ENCODE measurements at regions not wholly inside any gene's neighbourhood (a gene's known extent, or its start where the extent isn't known, plus 50 kb on each side); places are given as distances from the start of the nearest gene placed in this dataset.
"Not testable (repeated sequence)": the region's sequence is repeated elsewhere in the genome, so short reads cannot be mapped to it uniquely, and the experiment has no call there.

GRCh38 chr4:27974339-27974738 is 1113.7 kb downstream of the STIM2 start:
- H3K9me3 Mint-ChIP-seq, result peaks cover 20% of the 10 kb centered on the region
- H3K27me3 Mint-ChIP-seq (ENCODE audit: low read depth), result no peaks in the 10 kb centered on the region

DNA sequence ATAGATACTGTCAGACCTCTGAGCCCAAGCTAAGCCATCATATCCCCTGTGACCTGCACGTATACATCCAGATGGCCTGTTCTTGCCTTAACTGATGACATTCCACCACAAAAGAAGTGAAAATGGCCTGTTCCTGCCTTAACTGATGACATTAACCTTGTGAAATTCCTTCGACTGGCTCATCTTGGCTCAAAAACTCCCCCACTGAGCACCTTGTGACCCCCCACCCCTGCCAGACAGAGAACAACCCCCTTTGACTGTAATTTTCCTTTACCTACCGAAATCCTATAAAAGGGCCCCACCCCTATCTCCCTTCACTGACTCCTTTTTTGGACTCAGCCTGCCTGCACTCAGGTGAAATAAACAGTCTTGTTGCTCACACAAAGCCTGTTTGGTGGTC is 1114.2 kb downstream of the STIM2 start:
- not testable (repeated sequence) for H3K4me3 Mint-ChIP-seq; H3K4me1 Mint-ChIP-seq (ENCODE audit: low read depth); H3K36me3 Mint-ChIP-seq (ENCODE audit: insufficient read depth); H3K27me3 Mint-ChIP-seq (ENCODE audit: low read depth); ATAC-seq; DNase-seq
- peaks cover 20% of the 10 kb centered on the region for H3K9me3 Mint-ChIP-seq

More at GRCh38 chr4:27974339-27974738, 1113.7 kb downstream of the STIM2 start:
- Mint-ChIP-seq H3K4me3 (no peak overlapping the region), H3K4me1 (ENCODE audit: low read depth) (no peaks in the 10 kb centered on the region), H3K36me3 (ENCODE audit: insufficient read depth) (no peaks in the 10 kb centered on the region)
- ATAC-seq (no peak), DNase-seq (no peak)

DNA sequence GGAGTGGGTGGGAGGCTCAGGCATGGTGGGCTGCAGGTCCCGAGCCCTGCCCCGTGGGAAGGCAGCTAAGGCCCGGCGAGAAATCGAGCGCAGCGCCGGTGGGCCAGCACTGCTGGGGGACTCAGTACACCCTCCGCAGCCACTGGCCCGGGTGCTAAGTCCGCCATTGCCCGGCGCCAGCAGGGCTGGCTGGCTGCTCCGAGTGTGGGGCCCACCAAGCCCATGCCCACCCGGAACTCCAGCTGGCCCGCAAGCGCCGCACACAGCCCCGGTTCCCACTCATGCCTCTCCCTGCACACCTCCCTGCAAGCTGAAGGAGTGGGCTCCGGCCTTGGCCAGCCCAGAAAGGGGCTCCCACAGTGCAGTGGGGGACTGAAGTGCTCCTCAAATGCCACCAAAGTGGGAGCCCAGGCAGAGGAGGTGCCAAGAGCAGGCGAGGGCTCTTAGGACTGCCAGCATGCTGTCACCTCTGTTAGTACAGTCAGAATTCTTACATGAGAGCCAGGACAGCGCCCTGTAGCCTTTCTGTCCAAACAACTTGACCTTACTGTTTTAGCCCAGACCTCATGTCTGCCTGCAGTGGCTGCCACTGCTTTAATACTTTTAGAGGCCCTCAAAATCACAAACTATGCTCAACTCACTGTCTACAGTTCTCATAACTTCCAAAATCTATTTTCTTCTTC is 1117.9 kb downstream of the STIM2 start:
- peaks cover 23% of the 10 kb centered on the region for H3K9me3 Mint-ChIP-seq
- not testable (repeated sequence) for H3K36me3 Mint-ChIP-seq (ENCODE audit: insufficient read depth); H3K4me3 Mint-ChIP-seq; H3K4me1 Mint-ChIP-seq (ENCODE audit: low read depth); ATAC-seq; DNase-seq; H3K27me3 Mint-ChIP-seq (ENCODE audit: low read depth)

DNA sequence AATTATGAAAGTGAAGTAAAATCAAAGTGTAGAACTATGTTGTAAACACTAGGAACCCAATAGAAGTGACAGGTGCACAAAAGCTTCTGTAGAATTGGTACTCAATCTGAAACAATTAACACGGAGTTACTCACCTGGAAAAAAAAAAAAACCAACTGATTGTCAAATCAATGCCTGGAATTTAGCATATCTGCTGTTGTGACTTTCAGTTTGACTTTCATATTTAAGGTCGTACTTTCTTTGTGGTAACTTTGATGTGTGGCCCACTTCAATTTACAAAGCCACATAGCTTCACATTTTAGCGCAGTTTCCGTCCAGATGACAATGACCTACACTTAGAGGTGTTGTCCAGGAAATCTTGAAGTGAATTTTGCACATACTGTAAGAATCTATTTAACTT is 1124.9 kb downstream of the STIM2 start:
- Mint-ChIP-seq H3K36me3 (ENCODE audit: insufficient read depth) (no peaks in the 10 kb centered on the region), H3K4me3 (no peak overlapping the region), H3K4me1 (ENCODE audit: low read depth) (no peaks in the 10 kb centered on the region), H3K27me3 (ENCODE audit: low read depth) (no peaks in the 10 kb centered on the region), H3K9me3 (peaks cover 3% of the 10 kb centered on the region)
- DNase-seq (no peak), ATAC-seq (no peak)

DNA sequence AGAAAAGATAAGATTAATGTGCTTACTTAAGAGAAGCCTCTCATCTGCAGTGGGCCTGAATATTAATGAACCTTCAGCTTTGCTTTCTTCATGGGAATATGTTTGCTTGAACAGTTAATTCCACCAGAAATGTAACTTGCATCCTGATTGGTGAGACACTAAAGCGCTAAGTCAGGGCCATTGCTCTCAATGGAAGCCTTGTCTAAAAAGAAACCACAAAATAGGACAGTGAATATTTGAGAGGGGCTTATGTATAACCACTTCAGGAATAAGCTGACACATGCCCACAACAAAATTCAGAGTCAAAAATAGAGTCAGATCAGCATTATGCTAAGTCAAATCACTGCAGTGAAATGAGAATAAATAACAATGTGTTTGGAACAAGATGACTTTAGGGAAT is 1125.8 kb downstream of the STIM2 start:
- H3K4me1 Mint-ChIP-seq (ENCODE audit: low read depth), result no peaks in the 10 kb centered on the region
- H3K27me3 Mint-ChIP-seq (ENCODE audit: low read depth), result no peaks in the 10 kb centered on the region
- no peak overlapping the region for H3K4me3 Mint-ChIP-seq
- ATAC-seq (no peak), DNase-seq (no peak)
- H3K9me3 Mint-ChIP-seq, result peaks cover 3% of the 10 kb centered on the region
- no peaks in the 10 kb centered on the region for H3K36me3 Mint-ChIP-seq (ENCODE audit: insufficient read depth)

- no peaks in the 10 kb centered on the region for H3K36me3 Mint-ChIP-seq (ENCODE audit: insufficient read depth)
- peaks cover 6% of the 10 kb centered on the region for H3K9me3 Mint-ChIP-seq
- H3K27me3 Mint-ChIP-seq (ENCODE audit: low read depth), result no peaks in the 10 kb centered on the region
- DNase-seq (no peak), ATAC-seq (no peak)
- H3K4me3 Mint-ChIP-seq, result no peak overlapping the region
- no peaks in the 10 kb centered on the region for H3K4me1 Mint-ChIP-seq (ENCODE audit: low read depth)
Measured at GRCh38 chr4:28001698-28002097, 1141.1 kb downstream of the STIM2 start.

DNA sequence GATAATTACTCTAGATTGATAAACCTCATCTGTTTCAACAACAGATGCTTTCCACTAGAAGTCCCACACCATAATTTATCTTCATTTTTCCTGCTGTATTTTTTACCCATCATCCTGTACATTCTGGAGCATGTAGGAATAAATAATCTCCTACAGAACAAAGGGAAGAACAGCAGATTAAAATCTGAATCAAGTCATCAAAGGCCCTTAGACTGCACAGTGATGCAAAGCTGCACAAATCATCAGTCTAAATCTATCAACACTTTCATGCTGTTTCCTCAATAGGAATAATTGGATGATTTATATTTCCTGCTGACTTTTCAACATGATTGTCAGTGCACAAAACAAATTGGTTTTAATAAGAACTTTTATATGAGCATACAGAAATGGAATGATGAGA is 1143.9 kb downstream of the STIM2 start:
- DNase-seq (no peak), ATAC-seq (no peak)
- Mint-ChIP-seq H3K4me3 (no peak overlapping the region), H3K27me3 (ENCODE audit: low read depth) (no peaks in the 10 kb centered on the region), H3K4me1 (ENCODE audit: low read depth) (no peaks in the 10 kb centered on the region), H3K9me3 (no peaks in the 10 kb centered on the region), H3K36me3 (ENCODE audit: insufficient read depth) (no peaks in the 10 kb centered on the region)

DNA sequence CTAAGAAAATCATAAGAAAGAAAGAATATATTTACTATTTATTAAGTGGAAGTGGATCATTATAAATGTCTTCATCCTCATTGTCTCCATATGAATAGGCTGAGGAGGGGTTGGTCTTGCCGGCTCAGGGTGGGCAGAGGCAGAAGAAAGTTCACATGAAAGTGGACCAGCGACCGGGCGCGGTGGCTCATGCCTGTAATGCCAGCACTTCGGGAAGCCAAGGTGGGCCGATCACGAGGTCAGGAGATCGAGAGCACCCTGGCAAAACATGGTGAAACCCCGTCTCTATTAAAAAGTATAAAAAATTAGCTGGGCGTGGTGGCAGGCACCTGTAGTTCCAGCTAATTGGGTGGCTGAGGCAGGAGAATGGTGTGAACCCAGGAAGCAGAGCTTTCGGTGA is 1145.4 kb downstream of the STIM2 start:
- no peak for DNase-seq
- no peak for ATAC-seq
- Mint-ChIP-seq H3K4me3 (no peak overlapping the region), H3K36me3 (ENCODE audit: insufficient read depth) (no peaks in the 10 kb centered on the region), H3K4me1 (ENCODE audit: low read depth) (no peaks in the 10 kb centered on the region), H3K27me3 (ENCODE audit: low read depth) (no peaks in the 10 kb centered on the region), H3K9me3 (no peaks in the 10 kb centered on the region)

- no peaks in the 10 kb centered on the region for H3K36me3 Mint-ChIP-seq (ENCODE audit: insufficient read depth)
Measured at GRCh38 chr4:28007693-28008092, 1147.1 kb downstream of the STIM2 start.

DNA sequence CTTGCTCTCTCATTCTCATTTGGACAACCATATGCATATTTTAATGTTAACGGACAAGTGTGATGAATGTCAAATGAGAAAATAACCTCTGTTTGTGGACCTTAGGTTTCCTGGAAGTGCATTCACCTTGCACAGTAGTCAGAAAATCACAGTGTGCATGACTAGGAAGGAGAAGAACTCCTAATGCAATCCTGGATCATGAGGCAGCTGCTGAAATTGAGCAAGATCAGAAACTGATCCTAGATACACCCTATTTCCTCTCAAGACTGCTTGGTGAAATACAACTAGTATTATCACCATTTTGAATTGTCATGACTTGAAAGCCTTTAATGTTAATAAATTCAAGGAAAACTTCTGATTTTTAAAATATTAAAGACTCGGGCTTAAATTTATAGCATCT is 1148.9 kb downstream of the STIM2 start:
- ATAC-seq, result no peak
- Mint-ChIP-seq H3K4me1 (ENCODE audit: low read depth) (no peaks in the 10 kb centered on the region), H3K4me3 (no peak overlapping the region), H3K36me3 (ENCODE audit: insufficient read depth) (no peaks in the 10 kb centered on the region), H3K9me3 (no peaks in the 10 kb centered on the region), H3K27me3 (ENCODE audit: low read depth) (no peaks in the 10 kb centered on the region)
- DNase-seq, result no peak

More at GRCh38 chr4:28007693-28008092, 1147.1 kb downstream of the STIM2 start:
- Mint-ChIP-seq H3K27me3 (ENCODE audit: low read depth) (no peaks in the 10 kb centered on the region), H3K4me3 (no peak overlapping the region), H3K9me3 (no peaks in the 10 kb centered on the region), H3K4me1 (ENCODE audit: low read depth) (no peaks in the 10 kb centered on the region)
- no peak for ATAC-seq
- DNase-seq, result no peak

- H3K4me3 Mint-ChIP-seq, result no peak overlapping the region
- H3K27me3 Mint-ChIP-seq (ENCODE audit: low read depth), result no peaks in the 10 kb centered on the region
- H3K4me1 Mint-ChIP-seq (ENCODE audit: low read depth), result no peaks in the 10 kb centered on the region
- DNase-seq, result no peak
- ATAC-seq, result no peak
- no peaks in the 10 kb centered on the region for H3K9me3 Mint-ChIP-seq
- H3K36me3 Mint-ChIP-seq (ENCODE audit: insufficient read depth), result no peaks in the 10 kb centered on the region
Measured at GRCh38 chr4:28010577-28011240, 1150.1 kb downstream of the STIM2 start.

DNA sequence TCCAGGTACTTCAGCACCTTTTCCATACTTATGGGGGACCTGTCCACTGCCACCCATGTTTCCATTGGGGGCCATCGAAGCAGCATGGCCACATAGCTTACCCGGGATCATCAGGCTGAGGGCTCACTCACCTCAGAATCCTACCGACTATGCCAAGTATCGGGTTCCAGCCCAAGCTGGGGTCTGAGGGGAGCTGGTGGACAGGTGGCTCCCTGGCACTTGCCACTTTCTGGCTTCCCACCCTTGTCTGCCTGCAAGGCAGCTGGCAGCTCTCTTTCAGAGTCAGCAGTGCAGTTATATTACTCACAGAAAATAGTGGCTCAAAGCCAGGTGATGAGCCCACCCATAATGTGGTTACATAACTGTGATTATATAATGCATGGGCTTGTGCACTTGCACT is 1153.8 kb downstream of the STIM2 start:
- H3K4me3 Mint-ChIP-seq, result no peak overlapping the region
- H3K4me1 Mint-ChIP-seq (ENCODE audit: low read depth), result no peaks in the 10 kb centered on the region
- DNase-seq, result no peak
- H3K9me3 Mint-ChIP-seq, result peaks cover 2% of the 10 kb centered on the region
- ATAC-seq, result no peak
- no peaks in the 10 kb centered on the region for H3K36me3 Mint-ChIP-seq (ENCODE audit: insufficient read depth)
- no peaks in the 10 kb centered on the region for H3K27me3 Mint-ChIP-seq (ENCODE audit: low read depth)

- no peak overlapping the region for H3K4me3 Mint-ChIP-seq
- H3K27me3 Mint-ChIP-seq (ENCODE audit: low read depth), result no peaks in the 10 kb centered on the region
- ATAC-seq (no peak), DNase-seq (no peak)
- no peaks in the 10 kb centered on the region for H3K4me1 Mint-ChIP-seq (ENCODE audit: low read depth)
- no peaks in the 10 kb centered on the region for H3K36me3 Mint-ChIP-seq (ENCODE audit: insufficient read depth)
- H3K9me3 Mint-ChIP-seq, result peaks cover 8% of the 10 kb centered on the region
Measured at GRCh38 chr4:28015996-28016395, 1155.4 kb downstream of the STIM2 start.

DNA sequence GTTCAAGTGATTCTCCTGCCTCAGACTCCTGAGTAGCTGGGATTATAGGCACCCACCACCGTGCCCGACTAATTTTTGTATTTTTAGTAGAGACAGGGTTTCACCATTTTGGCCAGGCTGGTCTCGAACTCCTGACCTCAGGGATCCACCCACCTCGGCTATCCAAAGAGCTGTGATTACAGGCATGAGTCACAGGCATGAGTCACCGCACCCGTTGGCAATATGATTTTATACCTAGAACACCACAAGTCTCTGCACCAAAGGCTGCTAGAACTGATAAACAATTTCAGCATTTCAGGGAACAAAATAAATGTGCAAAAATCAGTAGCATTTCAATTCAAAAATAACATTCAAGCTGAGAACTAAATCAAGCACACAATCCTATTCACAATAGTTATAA is 1177.6 kb downstream of the STIM2 start:
- H3K4me1 Mint-ChIP-seq (ENCODE audit: low read depth); DNase-seq; H3K36me3 Mint-ChIP-seq (ENCODE audit: insufficient read depth); H3K4me3 Mint-ChIP-seq; H3K27me3 Mint-ChIP-seq (ENCODE audit: low read depth); ATAC-seq: not testable (repeated sequence)
- H3K9me3 Mint-ChIP-seq, result peaks cover 24% of the 10 kb centered on the region

DNA sequence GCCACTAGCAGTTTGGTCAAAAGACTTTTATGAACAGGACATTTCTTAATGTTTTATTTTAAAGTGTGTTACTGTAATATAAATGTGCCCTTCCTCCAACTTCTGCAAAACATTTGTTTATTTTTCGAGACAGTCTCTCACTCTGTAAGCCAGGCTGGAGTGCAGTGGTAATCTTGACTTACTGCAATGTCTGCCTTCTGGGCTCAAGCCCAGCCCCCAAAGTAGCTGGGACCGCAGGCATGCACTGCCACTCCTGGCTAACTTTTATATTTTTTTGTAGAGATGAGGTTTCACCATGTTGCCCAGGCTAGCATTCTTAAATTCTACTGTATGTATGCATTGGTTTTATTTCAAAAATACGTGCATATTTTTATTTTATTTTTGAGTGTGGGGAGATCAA is 1201.9 kb downstream of the STIM2 start:
- peaks cover 13% of the 10 kb centered on the region for H3K9me3 Mint-ChIP-seq
- no peaks in the 10 kb centered on the region for H3K4me1 Mint-ChIP-seq (ENCODE audit: low read depth)
- H3K36me3 Mint-ChIP-seq (ENCODE audit: insufficient read depth), result no peaks in the 10 kb centered on the region
- H3K4me3 Mint-ChIP-seq, result no peak overlapping the region
- ATAC-seq (no peak), DNase-seq (no peak)
- no peaks in the 10 kb centered on the region for H3K27me3 Mint-ChIP-seq (ENCODE audit: low read depth)

Data from activated T-cell treated with anti-CD3 and anti-CD28 coated beads, Interleukin-2, amount 50 U/mL, for 4 hours (primary cell).